ENCODE measurements at regions not wholly inside any gene's neighbourhood (a gene's known extent, or its start where the extent isn't known, plus 50 kb on each side); places are given as distances from the start of the nearest gene placed in this dataset.

DNA sequence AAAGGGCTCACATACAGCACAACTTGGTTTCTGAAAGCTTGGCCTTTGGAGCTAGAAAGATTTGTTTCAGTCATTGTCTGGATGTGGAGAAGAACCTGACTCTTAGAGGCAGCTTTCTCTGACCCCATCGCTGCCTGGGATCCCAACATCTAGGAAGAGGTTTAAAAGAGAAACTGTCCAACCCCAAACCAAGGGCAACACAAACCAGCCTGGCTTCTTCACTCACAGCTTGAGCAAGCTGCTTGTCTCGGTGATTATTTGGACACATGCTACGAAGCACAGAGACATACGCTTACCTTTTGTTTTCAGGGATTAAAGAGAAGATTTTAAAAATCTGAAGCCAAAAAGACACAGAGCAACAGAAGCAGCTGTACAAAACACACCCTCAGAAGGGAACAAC, 109.8 kb downstream of the ETS2 start:
- ChIA-PET CTCF (interaction anchor here (1.3 kb wide), 1 partner anchor 210 kb away, joined by 4 read pairs; no protein-coding TSS in a partner anchor), POLR2A (no interaction called here)
- TF ChIP-seq, protein P1, sequence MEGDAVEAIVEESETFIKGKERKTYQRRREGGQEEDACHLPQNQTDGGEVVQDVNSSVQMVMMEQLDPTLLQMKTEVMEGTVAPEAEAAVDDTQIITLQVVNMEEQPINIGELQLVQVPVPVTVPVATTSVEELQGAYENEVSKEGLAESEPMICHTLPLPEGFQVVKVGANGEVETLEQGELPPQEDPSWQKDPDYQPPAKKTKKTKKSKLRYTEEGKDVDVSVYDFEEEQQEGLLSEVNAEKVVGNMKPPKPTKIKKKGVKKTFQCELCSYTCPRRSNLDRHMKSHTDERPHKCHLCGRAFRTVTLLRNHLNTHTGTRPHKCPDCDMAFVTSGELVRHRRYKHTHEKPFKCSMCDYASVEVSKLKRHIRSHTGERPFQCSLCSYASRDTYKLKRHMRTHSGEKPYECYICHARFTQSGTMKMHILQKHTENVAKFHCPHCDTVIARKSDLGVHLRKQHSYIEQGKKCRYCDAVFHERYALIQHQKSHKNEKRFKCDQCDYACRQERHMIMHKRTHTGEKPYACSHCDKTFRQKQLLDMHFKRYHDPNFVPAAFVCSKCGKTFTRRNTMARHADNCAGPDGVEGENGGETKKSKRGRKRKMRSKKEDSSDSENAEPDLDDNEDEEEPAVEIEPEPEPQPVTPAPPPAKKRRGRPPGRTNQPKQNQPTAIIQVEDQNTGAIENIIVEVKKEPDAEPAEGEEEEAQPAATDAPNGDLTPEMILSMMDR (IDR thresholded peaks at IDR 0.05; ENCODE audit: insufficient read depth, low read depth, low read length), result no peak
- Histone ChIP-seq H3K27me3 (ENCODE audit: control insufficient read depth, insufficient read depth, low read length) (no peaks in the 10 kb centered on the region), H3K36me3 (ENCODE audit: control insufficient read depth, insufficient read depth, low read length) (no peaks in the 10 kb centered on the region), H3K4me3 (ENCODE audit: low read depth, low read length) (no peak overlapping the region)
- DNase-seq (ENCODE audit: low read depth), result no peak

DNA sequence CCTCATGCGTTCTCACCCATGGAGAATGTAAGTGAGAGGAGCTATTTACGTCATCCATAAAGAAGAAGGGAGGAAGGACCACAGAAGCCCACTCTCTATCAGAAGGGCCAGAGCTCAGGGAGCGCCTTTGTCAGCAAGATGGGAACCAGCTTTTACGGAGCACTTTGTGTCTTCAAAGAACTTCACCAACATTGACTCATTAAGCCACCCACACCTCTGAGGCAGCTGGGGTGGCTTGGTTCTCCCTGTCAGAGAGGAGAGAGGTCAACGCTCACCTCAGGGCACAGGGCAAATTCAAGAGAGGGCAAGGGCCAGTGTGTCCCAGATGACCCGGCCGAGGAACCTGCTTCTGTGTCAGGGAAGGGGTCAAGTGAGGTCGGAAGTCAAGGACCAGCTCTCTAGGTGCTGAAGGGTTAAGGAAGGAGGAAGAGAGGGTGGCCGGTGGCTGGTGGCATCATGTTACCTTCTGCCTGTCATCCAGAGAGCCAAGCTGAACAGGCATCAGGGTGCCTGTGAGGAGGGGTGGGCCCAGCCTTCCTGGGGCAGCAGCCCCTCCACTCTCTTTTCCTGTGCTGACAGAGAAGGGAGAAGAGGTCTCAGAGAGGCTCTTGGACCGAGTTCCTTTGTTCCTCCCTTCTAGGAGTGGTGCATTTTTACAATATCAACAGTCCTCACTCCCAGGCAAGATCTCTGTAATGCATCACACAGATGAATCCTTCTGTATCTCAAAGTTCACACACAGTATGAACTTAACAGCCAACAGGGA, 109.0 kb downstream of the ETS2 start:
- no peak for DNase-seq (ENCODE audit: low read depth)
- ChIA-PET POLR2A (no interaction called here), CTCF (interaction anchor here (0.8 to 1.3 kb wide), 2 partner anchors 180 to 211 kb away, joined by 3 to 4 read pairs; no protein-coding TSS in a partner anchor)
- Histone ChIP-seq H3K36me3 (ENCODE audit: control insufficient read depth, insufficient read depth, low read length) (no peaks in the 10 kb centered on the region), H3K4me3 (ENCODE audit: low read depth, low read length) (no peak overlapping the region), H3K27me3 (ENCODE audit: control insufficient read depth, insufficient read depth, low read length) (no peaks in the 10 kb centered on the region)
- TF ChIP-seq, protein P1 (IDR thresholded peaks at IDR 0.05; ENCODE audit: insufficient read depth, low read depth, low read length), result no peak

DNA sequence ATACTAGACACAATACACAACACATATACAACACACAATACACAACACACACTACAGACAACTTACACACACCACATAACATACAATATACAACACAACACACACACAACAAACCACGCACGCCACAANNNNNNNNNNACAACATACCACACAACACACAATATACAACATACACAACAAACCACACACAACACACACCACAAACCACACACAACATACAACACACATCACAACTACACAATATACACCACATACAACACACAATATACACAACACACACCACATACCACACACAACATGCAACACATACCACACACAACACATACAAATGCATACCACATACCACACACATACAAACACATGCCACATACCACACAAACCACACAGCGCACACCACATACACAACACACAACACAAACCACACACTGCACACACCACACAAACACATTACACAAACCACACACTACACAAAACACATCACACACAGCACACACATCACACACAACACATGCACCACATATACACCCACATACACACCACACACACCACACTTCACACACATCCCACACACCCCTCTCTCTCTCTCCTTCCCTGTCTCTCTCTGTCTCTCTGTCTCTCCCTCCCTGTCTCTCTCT, 108.3 kb downstream of the ETS2 start:
- ChIA-PET POLR2A (no interaction called here), CTCF (interaction anchor here (1.3 kb wide), 1 partner anchor 212 kb away, joined by 4 read pairs; no protein-coding TSS in a partner anchor)
- no peak for DNase-seq (ENCODE audit: low read depth)
- Histone ChIP-seq H3K4me3 (ENCODE audit: low read depth, low read length) (no peak overlapping the region), H3K36me3 (ENCODE audit: control insufficient read depth, insufficient read depth, low read length) (no peaks in the 10 kb centered on the region), H3K27me3 (ENCODE audit: control insufficient read depth, insufficient read depth, low read length) (no peaks in the 10 kb centered on the region)
- TF ChIP-seq, protein P1 (IDR thresholded peaks at IDR 0.05; ENCODE audit: insufficient read depth, low read depth, low read length), result no peak

DNA sequence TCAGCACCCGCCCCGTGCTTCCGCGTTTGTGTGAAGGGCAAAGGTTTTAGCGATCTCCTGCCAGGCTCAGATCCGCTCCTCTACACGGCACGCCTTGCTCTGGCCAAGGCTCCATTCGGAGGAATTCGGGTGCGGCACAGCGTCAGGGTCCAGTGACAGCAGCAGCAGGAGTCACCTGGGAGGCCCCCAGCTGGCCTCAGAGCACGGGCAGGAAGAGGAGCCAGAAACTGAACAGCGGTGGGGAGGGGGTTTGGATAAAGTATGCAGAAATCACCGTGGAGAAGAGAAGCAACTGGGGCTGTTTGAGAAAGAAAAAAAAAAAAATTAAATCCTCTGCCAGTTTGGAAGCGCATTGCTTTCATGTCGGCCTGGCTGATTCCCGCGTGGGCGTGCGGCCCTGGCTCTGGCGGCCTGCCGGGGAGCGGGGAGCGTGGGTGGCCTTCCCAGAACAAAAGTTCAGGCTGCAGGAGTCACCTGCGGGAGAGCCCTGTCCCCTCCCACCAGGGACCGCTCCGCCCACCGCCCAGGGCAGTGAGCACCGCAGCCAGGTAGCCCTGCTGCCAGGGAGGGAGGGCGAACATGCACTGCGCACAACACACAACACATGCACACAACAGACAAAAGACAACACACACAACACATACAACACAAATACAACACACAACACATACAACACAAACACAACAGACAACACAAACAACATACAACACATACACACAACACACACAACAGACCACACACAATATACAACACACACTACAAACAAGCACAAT, 107.6 kb downstream of the ETS2 start:
- ChIA-PET POLR2A (no interaction called here), CTCF (no interaction called here)
- Histone ChIP-seq H3K27me3 (ENCODE audit: control insufficient read depth, insufficient read depth, low read length) (no peaks in the 10 kb centered on the region), H3K36me3 (ENCODE audit: control insufficient read depth, insufficient read depth, low read length) (no peaks in the 10 kb centered on the region), H3K4me3 (ENCODE audit: low read depth, low read length) (no peak overlapping the region)
- DNase-seq (ENCODE audit: low read depth), result no peak
- TF ChIP-seq, protein P1 (IDR thresholded peaks at IDR 0.05; ENCODE audit: insufficient read depth, low read depth, low read length), result no peak

DNA sequence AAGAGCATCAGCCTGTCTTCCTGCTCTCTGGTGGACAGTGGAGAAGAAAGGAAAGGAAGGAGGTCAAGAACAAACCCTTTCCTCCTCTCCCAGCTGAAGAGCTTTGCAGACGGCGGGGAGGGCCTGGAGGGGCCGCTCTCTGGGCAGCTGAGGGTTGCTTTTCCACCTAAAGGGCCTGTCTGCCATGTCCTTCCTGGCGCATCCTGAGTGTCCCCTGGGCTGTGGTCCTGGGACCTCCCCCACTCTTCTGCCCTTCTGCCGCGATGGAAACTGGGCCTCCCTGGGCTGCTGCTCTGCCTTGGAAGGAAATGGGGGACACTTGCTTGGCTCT, 107.0 kb downstream of the ETS2 start:
- DNase-seq (ENCODE audit: low read depth), result no peak
- TF ChIP-seq, protein P1 (IDR thresholded peaks at IDR 0.05; ENCODE audit: insufficient read depth, low read depth, low read length), result no peak
- H3K4me3 ChIP-seq (ENCODE audit: low read depth, low read length), result no peak overlapping the region
- ChIA-PET CTCF (no interaction called here), POLR2A (no interaction called here)
- no peaks in the 10 kb centered on the region for H3K27me3 ChIP-seq (ENCODE audit: control insufficient read depth, insufficient read depth, low read length)
- H3K36me3 ChIP-seq (ENCODE audit: control insufficient read depth, insufficient read depth, low read length), result no peaks in the 10 kb centered on the region
